ENCODE measurements at regions not wholly inside any gene's neighbourhood (a gene's known extent, or its start where the extent isn't known, plus 50 kb on each side); places are given as distances from the start of the nearest gene placed in this dataset.
"Not testable (repeated sequence)": the region's sequence is repeated elsewhere in the genome, so short reads cannot be mapped to it uniquely, and the experiment has no call there.

GRCh38 chr20:48019940-48020339 is 234.7 kb upstream of the SULF2 start:
- no peak for DNase-seq

GRCh38 chr20:48019496-48019895 is 234.2 kb upstream of the SULF2 start:
- DNase-seq = no peak

GRCh38 chr20:48018851-48019250 is 233.6 kb upstream of the SULF2 start:
- DNase-seq = not testable (repeated sequence)

- no peak for DNase-seq
These were observed 232.7 kb upstream of the SULF2 start for GRCh38 chr20:48017992-48018391.

DNA sequence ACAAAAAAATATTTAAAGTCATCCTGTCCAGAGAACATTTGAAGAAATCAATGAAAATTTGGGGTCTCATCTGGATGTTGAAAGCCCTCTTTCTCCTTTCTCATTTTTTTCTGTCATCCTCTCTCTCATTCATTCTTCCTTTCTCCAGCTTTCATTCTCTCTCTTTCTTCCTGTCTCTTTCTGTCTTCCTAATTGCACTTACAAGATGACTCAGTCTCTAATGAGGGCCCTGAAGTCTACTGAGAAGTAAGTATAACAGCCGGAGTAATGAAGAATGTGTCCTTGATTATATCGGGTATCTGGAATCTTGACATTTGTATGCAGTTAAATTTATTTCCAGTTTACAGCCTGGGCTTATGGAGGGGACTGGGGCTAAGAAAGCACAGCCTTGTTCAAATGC is 232.2 kb upstream of the SULF2 start:
- no peak for DNase-seq

GRCh38 chr20:48015943-48016723 is 230.9 kb upstream of the SULF2 start:
- no peak for DNase-seq

DNA sequence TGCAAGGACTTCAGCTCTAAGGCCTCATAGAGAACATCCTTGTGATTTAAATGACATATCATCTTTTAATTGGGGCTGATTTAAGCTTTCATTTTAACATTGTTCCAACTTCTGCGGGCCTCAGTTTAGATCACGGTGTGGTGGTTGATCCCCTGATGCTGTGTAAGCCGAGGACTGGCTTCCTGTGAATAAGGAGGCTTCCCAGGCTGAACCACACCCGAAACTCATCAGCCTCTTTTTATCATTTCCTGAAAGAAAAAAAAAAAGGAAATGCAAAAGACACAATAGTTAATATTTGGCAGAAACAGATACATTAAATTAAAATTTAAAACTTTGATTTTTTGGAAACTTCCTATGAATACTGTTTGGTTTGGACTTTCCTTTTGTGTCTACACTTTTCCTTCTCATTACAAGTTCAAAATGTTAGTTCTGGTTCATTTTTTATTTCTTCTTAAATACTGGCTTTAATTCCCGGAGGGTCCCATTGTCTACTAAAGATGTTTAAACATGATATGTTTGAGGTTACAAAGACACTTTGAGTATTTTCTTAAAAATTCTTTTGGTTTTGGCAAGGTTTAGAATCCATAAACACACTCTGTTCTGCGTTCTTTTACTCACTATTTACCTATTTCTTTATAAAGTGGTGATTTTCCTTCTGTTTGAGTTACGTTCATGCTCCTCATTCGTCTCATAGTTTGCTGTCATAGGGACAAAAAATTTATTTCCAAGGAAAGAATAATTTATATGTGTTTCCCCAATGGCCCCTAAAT is 230.0 kb upstream of the SULF2 start:
- no peak for DNase-seq

- DNase-seq = no peak
These were observed 227.2 kb upstream of the SULF2 start for GRCh38 chr20:48012401-48012974.

- DNase-seq = no peak
These were observed 225.7 kb upstream of the SULF2 start for GRCh38 chr20:48011025-48011424.

- no peak for DNase-seq
These were observed 225.3 kb upstream of the SULF2 start for GRCh38 chr20:48010623-48011022.

DNA sequence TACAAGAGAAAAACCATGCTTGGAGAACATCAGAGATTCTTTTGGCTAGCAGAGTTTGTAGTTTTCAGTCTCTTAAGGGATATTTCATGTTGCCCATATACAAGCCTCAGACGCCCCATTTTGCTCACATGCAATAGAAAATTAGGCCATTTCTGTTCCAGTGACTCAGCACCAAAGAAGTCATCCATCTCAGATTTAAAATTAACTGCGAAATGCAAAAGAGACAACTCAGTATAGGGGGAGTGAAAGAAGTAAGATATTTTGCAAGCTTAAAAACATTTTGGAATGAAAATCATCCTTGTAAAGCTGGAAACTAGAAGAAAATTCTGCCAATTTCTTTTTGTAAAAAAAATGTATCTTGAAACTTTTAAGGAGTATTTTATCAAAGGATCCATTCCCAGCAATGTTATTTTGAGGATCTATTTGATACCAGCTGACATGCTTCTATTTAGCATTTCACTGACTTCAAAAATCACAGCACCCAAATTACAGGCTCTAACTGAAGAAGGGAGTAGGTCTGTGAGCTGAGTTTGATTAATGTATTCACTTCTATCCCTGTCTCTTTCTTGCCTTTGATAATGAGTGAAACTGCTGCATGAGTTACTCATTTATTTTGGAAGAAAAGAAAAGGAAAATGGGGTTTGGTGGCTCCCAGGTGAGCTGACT is 223.7 kb upstream of the SULF2 start:
- no peak for DNase-seq

- DNase-seq = no peak
These were observed 222.1 kb upstream of the SULF2 start for GRCh38 chr20:48007351-48007750.

GRCh38 chr20:48006036-48006833 is 221.0 kb upstream of the SULF2 start:
- no peak for DNase-seq

DNA sequence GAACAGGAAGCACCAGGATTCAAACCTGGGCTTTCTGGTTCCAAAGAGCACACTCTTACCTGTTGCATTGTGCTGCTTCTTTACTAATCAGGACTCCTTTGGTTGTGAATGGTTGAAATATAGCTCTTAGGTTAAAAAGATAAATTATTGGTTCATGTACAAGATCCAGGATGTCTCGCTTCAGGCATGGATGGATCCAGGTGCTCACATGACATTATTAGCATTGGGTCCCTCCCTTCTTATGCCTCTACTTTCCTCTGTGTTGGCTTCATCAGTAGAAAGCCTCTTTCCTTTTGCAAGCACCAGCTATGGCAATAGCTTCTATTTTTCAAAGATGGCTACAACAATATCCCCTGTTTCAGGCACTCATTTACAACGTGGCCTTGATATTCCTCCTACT is 217.7 kb upstream of the SULF2 start:
- no peak for DNase-seq

GRCh38 chr20:48002517-48002970 is 217.3 kb upstream of the SULF2 start:
- no peak for DNase-seq

GRCh38 chr20:47999166-47999565 is 213.9 kb upstream of the SULF2 start:
- no peak for DNase-seq

DNA sequence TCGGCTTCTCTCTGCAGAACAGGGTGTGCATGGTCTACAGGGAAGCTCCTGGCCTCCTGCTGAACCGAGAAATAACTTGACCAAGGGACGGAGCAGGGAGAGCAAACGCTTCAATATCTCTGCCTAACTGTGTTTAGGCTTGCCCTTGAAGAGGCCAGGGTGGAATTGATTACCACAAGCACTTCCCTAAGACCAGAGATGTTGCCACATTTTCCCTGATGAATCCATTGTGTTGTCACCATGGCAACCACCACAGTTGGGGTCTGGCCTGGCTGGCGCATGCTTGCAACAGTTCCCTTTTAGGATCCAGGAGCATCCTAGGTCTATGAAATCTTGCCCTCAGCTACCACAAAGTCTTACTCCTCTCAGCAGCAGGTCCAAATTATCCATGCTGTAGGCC is 213.5 kb upstream of the SULF2 start:
- DNase-seq = no peak

- DNase-seq = no peak
These were observed 210.4 kb upstream of the SULF2 start for GRCh38 chr20:47995661-47996060.

DNA sequence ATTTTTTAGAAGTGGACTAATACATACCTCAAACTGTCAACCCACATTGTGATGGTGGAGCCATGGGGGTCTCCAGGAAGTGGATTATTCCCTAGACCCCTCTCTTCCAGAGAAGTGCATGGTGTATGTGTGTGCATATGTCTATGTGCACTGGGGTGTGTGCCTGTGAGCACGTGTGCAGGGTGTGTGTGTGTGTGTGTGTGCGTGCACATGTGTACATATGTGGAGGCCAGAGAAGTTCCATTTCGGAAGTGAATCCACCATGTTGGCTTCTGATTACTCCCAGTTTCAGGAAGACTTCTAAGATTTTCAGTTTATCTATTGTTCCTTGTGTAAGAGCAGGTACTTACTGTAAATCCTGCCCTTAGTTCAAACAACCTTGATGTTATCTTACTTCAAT is 208.5 kb upstream of the SULF2 start:
- DNase-seq = no peak

GRCh38 chr20:47993035-47993755 is 207.9 kb upstream of the SULF2 start:
- no peak for DNase-seq

- DNase-seq = no peak
These were observed 206.7 kb upstream of the SULF2 start for GRCh38 chr20:47991875-47992488.
